UCSD-AML1 (cell line): ENCODE measurements at regions not wholly inside any gene's neighbourhood (a gene's known extent, or its start where the extent isn't known, plus 50 kb on each side); places are given as distances from the start of the nearest gene placed in this dataset.

Experiments
- DNase-seq: peaks from one replicate; lab custom pipeline; 2025; ENCODE audit not compliant: unreplicated experiment; lab: John Stamatoyannopoulos, UW

DNA sequence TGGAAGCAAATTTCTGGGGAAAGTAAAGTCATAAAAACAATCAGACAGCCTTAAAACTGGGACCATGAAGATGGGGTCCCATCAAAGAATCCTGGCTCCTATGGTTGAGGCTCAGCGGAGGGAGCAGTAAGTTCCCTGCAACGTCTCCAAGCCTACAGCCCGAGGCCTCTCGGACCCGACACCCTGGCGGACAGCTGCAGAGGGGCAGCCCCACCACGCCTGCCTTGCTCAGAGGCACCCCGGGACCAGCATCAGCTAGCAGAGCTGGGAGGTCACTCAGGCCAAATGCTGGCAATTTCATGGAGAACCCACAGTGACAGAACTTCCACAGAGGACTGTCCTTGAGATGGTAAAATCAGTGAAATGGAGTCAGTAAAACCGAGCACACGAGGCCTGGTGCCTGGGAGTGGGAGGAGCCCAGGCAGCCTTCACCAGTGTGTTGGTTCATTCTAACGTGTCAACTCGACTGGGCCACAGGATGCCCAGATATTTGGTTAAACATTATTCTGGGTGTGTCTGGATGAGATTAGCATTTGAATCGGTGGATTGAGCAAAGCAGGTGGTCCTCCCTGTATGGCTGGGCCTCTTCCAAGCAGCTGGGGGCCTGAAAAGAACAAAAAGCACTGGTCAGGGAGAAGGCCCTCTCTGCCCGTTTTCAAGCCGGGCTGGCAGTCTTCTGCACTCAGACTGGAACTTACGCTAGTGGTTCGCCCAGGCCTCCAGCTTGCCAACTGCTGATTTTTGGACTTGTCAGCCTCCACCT, 96.2 kb upstream of the INSIG1 start:
- DNase-seq, result no peak

DNA sequence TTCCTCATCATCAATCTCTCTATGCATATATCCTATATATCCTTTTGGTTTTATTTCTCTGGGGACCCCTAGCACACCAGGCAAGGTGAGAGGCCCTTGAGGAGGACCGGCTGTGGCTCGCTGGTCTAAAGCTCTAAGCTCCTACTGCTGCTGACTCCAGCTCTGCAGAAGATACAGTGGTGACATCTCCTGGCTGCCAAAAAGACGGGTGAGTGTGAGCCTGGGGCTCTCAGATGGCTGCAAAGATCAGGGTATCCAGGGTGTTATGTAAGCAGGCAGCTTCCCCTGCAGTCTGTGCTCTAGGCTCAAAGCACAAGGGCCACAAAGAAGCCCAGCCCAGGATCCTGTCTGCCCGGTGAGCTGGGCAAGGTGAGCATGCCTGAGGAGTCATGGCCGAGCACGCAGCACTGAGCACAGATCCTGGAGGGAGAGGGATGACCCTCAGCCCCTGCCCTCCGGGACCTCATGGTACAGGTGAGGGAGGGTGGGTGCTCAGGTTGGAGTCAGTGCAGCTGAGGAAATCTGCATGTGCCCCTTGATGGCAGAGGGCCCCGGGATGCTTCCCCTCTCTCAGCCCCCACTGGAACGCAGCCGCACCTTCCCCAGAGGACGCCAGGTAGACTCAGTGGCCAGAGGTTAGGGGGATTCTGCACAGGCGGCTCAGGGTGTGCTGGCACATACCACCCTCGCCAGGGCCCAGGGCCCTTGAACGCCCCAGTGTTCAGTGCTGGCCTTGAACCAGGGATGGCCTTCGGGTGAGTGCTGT, 95.4 kb upstream of the INSIG1 start:
- DNase-seq, result no peak

DNA sequence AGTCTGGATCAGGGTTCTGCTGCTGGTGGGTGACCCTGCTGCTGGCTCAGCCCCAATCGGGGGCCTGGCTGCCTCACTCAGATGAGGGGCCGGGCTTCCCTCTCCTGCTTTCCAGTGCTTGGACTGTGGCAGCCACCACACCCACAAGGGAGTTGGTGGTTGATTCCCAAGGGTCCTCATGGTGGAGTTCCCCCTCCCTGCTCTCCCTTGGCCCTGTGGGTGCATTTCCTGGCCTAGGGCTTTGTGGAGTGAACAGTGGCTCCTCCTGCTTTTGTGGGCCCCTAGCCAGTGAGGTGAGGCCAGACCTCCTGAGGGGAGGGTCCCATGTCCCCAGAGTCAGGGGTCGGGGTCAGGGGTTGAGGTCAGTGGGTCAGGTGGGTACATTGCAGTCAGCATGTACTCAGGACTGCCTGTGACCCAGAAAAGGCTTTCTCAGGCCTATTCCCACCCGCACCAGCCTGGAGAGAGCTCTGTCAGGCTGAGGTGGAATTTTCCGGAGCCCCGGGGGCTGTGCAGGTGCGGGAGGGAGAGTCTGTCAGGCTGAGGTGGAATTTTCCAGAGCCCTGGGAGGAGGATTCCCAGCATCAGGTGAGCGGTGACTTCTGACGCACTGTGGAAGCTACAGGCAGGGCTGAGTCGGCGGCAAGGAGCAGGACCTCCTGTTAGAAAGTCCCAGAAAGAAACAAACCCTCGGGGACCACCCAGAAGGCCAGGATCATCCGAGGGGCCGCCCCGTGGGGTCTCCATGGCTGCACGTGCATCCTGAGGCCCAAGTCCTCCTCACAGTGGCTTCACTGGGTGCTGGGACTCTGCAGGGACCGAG, 94.4 kb upstream of the INSIG1 start:
- DNase-seq, result no peak

DNA sequence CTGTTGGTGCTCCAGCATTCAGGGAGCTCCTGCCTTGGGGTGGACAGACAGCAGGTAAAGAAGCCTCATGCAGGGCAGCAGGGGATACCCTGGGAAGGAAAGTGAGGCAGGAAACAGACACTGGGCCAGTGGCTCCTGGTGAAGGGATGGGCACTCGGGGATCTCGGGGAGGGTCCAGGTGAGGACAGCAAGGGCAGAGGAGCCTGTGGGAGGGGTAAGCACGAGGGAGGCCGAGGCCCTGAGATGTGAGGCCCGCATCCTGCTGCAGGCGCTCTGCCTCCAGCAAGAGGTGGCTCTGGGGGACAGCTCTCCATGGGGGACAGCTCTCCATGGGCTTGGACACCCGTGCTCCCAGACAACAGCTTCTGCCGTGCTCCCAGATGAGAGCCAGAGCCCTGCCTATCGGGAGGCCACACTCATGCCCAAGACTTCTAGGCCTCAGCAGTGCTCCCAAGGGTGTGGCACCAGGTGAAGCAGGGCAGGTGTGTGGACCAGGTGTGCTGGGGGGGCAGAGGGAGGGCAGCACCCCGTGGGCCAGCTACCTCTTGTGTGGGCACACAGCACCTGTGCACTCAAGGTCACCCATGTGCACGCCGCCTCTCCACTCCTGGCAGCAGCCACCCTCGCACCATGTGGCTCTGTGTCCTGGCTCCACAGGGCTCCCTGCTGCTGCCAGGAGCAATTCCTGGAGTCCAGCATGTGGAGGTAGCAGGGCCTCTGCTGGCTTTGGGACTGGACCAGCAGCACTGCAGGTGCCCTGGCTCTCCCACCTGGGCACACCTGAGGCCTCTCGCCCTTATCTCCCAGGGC, 93.6 kb upstream of the INSIG1 start:
- DNase-seq, result no peak

DNA sequence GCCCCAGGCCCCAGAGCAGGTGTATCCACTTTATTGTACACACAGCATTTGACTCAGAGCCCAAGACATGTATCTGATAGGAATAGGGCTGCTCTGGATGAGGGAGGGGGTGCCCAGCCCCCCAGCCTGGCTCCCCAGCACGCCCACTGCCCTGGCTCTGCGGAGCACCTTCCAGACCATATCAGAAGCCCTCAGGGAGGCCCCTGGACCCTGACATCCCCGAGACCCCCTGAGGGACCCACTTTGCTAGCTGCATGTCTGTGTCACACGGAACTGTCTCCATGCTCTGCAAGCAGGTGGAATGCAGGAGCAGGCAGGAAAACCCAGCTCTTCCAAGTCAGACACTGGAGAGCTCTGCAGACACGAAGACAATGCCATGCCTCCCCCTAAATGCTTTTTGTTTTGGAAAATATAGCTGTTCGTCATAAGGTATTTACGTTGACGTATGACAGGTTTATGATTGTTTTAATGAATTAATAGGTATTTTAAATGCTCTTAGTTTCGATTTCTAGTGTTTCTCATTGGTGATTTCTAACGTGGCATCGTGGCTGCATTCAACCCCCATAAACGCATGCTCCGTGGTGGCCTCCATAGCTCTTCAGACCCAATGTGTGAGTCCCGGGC, 92.8 kb upstream of the INSIG1 start:
- no peak for DNase-seq

DNA sequence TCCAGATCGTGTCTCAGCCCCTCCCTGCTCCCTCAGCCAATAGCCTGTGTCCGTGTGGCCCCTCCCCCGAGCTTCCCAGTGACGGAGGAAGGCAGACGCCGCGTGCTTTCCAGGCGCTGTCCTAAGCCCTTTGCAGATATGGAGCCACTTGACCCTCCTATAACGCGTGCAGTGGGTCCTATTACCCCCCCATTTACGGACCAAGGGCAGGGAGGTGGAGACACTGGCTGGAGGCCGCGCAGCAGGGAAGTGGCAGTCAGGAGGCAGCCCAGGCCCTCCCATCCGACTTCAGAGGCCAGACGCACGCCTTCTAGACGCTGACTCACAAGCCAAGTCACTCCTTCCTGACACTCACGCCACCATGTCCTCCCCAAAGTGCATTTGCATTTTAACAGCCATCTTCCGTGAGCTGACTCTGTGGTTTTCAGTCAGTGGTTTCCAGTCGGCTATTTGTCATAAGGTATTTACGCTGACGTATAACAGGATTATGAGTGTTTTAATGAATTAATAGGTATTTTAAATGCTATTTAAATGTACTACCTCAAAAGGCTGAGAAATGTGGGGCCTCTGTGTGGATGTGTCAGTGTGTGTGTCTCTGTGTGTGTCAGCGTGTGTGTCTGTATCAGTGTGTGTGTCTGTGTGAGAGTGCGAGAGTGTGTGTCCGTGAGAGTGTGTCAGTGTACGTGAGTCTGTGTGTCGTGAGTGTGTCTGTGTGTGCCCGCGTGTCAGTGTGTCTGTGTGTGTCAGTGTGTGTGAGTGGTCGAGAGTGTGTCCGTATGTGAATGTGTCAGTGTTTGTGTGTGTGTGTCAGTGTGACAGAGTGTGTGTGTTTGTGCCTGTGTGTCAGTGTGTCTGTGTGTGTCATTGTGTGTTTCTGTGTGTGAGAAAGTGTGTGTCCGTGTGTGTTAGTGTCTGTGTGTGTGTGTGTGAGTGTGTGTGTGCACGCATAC, 92.0 kb upstream of the INSIG1 start:
- peak; percentile 86 for DNase-seq

DNA sequence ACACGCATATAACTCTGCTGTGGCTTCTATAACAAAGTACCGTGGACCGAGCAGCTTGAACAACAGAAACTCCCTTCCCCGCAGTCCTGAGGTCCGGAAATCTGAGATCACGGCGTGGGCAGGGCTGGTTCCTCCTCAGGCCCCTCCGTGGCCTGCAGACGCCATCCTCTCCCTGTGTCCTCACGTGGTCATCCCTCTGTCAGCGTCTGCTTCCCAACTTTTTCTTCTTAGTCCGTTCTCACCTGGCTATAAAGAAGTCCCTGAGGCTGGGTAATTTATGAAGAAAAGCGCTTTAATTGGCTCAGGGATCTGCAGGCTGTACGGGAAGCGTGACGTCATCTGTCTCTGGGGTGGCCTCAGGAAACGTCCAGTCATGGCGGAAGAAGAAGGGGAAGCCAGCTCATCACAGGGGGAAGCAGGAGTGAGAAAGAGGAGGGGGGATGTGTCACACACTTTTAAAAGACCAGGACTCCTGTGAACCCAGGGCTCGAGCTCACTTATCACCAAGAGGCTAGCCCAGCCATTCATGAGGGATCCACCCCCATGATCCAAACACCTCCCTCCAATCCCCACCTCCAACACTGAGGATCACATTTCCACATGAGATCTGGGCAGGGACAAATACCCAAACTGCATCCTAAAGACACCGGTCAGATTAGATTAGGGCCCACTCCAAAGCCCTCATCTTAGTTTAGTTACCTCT, 91.2 kb upstream of the INSIG1 start:
- DNase-seq, result peak; percentile 81

DNA sequence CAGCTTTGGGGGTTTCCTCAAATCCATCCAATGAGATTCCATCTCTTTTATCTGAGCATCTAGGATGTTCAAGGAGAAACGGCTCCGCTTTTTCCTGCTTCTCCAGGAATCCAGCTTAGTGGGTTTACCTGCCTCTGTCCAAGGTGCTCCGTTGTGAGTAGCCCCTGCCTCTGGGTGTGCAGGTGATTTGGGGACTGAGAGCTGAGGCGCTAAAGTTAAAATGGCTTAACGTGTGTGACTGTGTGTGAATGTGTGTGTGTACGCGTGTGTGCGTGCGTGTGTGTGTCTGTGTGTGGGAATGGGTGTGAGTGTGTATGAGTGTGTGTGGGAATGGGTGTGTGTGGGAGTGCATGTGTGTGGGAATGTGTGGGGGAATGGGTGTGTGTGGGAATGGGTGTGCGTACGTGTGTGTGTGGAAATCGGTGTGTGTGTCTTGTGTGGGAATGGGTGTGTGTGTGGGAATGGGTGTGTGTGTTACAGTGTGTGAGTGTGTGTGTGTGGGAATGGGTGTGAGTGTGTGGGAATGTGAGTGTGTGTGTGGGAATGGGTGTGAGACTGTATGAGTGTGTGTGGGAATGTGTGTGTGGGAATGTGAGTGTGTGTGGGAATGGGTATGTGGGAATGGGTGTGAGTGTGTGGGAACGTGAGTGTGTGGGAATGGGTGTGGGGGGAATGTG, 90.2 kb upstream of the INSIG1 start:
- DNase-seq, result no peak

DNA sequence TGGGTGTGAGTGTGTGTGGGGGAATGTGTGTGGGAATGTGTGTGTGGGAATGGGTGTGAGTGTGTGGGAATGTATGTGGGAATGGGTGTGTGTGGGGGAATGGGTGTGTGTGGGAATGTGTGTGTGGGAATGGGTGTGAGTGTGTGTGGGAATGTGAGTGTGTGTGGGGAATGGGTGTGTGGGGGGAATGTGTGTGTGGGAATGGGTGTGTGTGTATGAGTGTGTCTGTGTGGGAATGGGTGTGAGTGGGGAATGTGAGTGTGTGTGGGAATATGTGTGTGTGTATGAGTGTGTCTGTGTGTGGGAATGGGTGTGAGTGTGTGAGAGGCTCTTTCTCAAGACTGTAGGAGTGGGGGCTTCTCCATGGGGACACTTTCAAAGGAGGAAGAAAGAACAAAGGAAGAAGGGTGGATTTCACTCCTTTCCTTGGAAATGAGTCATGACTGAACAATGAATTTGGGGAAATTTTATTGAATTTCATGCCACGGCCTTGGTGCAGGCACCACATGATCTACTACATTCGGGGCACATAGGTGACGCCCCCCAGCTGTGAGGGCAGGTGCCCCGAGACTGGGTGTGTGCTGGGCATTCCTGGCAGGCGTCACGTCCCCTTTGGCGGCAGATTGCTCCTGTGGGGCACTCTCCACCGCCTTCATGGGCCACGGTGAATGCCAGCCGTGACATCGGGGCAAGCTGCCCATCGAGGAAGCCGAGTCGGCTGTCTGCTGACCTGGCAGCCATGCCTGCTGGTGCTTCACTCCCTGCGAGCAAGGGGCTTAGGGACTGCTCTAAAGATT, 88.8 kb upstream of the INSIG1 start:
- no peak for DNase-seq

DNA sequence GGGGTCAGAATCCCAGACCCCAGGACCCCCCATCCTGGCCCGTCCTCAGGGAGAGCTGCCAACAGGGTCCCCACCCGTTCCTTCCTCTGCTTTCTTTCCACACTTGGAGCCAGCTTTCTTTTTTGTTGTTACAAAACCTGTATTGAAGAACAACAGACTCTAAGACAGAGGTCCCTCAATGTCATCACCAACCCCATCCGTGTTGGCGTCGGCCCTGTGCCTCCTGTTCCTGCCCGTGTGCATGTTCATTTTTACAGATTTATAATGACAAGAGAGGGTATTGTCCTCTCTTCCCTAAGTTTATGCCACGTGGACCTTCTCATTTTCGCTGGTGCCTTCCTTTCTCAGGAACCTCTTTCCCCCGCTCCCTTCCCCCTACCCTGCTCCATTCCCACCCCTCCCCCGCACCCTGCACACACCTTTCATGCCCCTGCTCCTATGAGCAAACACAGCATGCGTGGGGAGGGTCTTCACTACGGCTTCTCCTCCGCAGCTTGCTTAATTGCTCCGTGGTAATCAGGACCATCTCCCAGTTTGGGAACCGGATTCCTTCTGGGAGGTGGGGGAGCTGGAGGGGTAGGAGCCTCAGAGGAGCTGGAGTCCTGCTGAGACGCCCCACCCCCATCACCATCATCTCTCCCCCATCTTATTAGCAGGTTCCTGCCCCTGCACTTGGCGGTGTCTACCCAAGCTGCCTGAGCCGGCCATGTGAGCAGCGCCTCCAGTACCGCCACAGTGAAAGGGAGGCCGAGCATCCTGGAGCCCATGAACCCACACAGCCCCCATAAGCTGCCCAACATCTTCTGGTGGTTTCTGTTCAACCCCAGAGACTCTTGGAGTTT, 88.0 kb upstream of the INSIG1 start:
- no peak for DNase-seq

DNA sequence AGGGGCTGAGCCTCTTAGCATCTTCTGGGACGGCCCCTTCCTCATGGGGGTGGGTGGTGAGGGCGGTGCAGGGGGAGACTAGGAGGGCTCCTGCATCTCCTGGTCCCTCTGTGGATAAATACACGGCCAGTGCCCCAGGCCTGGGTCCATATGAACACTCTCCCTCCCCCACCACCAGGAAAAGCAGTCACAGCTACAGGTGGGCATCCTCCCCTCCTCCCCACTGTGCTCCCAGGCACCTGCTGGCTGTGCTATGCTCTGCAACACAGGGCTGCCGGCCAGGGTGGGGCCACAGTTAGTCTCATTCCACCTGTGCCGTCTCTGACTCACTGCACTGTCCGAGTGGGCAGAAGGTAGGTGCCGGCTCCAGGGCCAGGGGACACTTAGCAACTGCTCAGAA, 87.3 kb upstream of the INSIG1 start:
- no peak for DNase-seq

DNA sequence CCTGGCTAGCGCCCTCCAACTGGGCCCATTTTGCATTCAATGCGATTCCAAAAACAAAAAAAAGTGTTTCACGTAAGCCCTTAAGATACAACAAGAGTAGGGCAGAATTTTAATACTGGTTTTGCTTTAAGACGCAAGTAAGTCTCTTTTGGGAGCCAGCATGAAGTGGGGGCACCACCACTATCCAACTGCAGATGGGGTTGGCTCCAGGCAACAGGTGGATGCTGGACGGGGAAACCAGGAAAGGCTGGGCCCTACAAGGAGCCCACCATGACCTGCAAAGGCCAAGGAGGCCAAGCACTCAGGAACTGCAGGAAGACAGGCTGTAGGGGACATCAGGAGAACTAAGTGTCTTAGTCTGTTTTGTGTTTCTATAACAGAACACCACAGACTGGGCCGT, 86.5 kb upstream of the INSIG1 start:
- no peak for DNase-seq

DNA sequence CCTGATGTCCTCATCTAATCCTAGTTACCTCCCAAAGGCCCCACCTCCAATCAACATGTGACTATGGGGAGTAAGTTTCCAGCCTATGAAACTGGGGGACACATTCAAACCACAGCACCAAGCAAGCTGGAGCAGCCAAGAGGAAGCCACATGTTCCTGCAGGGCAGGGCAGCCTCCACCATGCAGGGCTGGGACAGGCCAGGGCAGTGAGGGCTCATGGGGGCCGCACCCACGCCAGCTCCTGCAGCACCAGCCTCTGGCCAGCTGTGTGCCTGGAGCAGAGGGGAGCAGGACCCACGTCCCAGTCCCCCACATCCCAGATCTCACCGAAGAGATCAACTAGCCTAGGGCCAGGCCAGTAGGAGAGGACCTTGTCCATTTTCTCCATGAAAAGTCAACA, 85.9 kb upstream of the INSIG1 start:
- no peak for DNase-seq

DNA sequence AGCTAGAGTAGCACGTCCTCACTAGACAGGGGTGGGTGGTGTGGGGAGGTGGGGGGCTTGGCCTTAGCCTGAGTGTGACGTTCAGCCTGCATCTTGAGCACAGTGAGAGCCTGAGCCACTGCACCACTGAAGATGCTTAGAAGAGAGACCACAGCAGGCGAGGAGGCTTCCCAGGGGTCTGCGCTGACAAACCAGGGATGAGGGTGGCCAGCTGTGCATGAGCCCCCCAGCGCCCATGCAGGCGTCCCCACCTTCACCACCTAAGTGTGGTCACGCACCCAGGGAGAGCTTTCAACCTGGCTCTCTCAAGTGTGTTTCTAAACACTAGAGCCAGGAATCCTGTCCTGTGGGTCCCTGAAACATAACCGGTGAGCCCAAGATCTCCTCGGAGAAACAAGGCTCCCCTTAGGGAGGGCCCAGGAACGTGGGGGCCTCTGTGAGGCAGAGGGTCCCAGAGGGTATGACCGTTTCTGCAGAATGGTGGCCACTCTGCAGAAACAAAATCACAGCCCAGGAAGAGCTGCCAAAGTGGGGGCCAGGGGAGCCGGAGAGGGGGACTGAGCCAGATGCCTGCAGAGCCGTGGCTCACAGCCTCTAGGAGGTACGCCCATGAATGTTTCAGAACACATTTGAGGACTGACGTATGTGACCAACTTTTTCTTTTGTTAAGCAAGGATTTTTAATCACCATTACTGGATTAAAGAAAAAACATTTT, 85.2 kb upstream of the INSIG1 start:
- DNase-seq, result no peak

DNA sequence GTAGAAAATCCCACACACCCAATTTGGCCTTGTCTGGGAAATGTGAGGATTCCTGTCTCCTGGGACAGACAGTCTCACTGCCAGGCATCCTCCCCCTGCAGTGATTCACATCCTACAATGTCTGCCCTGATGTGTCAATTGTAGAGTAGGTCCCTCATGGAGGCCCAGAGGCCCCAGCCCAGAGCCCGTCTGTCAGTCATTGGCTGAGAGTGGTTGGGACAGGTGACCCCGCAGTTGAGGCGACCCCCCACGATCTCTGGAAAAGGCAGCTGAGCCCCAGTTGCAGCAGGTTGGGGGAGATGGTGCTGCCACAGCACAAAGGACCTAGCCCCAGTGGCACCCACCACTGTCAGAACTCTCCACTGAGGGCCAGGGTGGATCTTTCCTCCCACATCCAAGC, 84.3 kb upstream of the INSIG1 start:
- no peak for DNase-seq
